WTC11 (cell line): ENCODE measurements at regions not wholly inside any gene's neighbourhood (a gene's known extent, or its start where the extent isn't known, plus 50 kb on each side); places are given as distances from the start of the nearest gene placed in this dataset.

Experiments
- CREB1 ChIP-seq: sonication (generic); formaldehyde crosslinking; IDR thresholded peaks from 2 replicates; pipeline ENCODE4 v1.8.0; 2023; ENCODE audit warnings: mild to moderate bottlenecking, missing genetic modification reagents
- ELF4 ChIP-seq: sonication (generic); formaldehyde crosslinking; IDR thresholded peaks from 2 replicates; pipeline ENCODE4 v1.8.1; 2022; ENCODE audit warnings: low read depth, mild to moderate bottlenecking, moderate library complexity, missing genetic modification reagents
- ESRRA ChIP-seq: sonication (generic); formaldehyde crosslinking; IDR thresholded peaks from 2 replicates; pipeline ENCODE4 v1.8.1; 2022; ENCODE audit warnings: mild to moderate bottlenecking, missing genetic modification reagents, borderline replicate concordance
- ETV6 ChIP-seq: sonication (generic); formaldehyde crosslinking; IDR thresholded peaks from 2 replicates; pipeline ENCODE4 v1.8.1; 2022; ENCODE audit warnings: mild to moderate bottlenecking, missing genetic modification reagents
- GABPB1 ChIP-seq: sonication (generic); formaldehyde crosslinking; IDR thresholded peaks from 2 replicates; pipeline ENCODE4 v1.8.1; 2023; ENCODE audit warnings: mild to moderate bottlenecking, missing genetic modification reagents
- MYBL2 ChIP-seq: sonication (generic); formaldehyde crosslinking; IDR thresholded peaks from 2 replicates; pipeline ENCODE4 v1.8.1; 2023; ENCODE audit warnings: mild to moderate bottlenecking, moderate library complexity, missing genetic modification reagents
- NR2C2 ChIP-seq: sonication (generic); formaldehyde crosslinking; IDR thresholded peaks from 2 replicates; pipeline ENCODE4 v1.8.0; 2022; ENCODE audit warnings: mild to moderate bottlenecking, missing genetic modification reagents
- SP1 ChIP-seq: sonication (generic); formaldehyde crosslinking; conservative IDR thresholded peaks from 2 replicates; pipeline ENCODE4 v1.8.1; 2022; ENCODE audit warnings: missing genetic modification reagents
- ZNF138 ChIP-seq: sonication (generic); formaldehyde crosslinking; conservative IDR thresholded peaks from 2 replicates; pipeline ENCODE4 v1.8.1; 2022; ENCODE audit warnings: mild to moderate bottlenecking, moderate library complexity, missing genetic modification reagents
- TF ChIP-seq, protein P1 (sequence below): sonication (generic); formaldehyde crosslinking; IDR thresholded peaks from 2 replicates; pipeline ENCODE4 v1.8.1; 2022; ENCODE audit warnings: missing genetic modification reagents, borderline replicate concordance
- TF ChIP-seq, protein P2 (sequence below): sonication (generic); formaldehyde crosslinking; IDR thresholded peaks from 2 replicates; pipeline ENCODE4 v1.8.1; 2023; ENCODE audit warnings: mild to moderate bottlenecking, missing genetic modification reagents, moderate library complexity
- TF ChIP-seq, protein P3 (sequence below): fragments of 200-600 bp; IDR thresholded peaks from 2 replicates; pipeline ENCODE4 v1.8.0; 2022; ENCODE audit warnings: antibody characterized with exemption
- TF ChIP-seq, protein P4 (sequence below): sonication (generic); formaldehyde crosslinking; IDR thresholded peaks from 2 replicates; pipeline ENCODE4 v1.8.0; 2022; ENCODE audit warnings: mild to moderate bottlenecking, missing genetic modification reagents
- TF ChIP-seq, protein P5 (sequence below): sonication (generic); formaldehyde crosslinking; conservative IDR thresholded peaks from 2 replicates; pipeline ENCODE4 v1.8.1; 2022; ENCODE audit warnings: mild to moderate bottlenecking, missing genetic modification reagents

DNA sequence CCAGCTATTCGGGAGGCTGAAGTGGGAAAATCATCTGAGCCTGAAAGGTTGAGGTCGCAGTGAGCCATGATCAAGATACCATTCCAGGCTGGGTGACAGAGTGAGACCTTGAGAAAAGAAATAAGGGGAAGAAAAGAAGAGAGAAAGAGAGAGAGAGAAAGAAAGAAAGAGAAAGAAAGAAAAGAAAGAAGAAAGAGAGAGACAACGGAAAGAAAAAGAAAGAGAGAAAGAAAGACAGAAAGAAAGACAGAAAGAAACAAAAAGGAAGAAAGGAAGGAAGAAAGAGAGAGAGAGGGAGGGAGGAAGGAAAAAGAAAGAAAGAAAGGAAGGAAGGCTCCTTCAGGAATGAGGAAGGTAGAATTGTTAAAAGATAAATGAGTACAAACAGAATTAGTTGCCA lies 84.5 kb downstream of the RPL22L1 start:
- TF ChIP-seq, protein P1, sequence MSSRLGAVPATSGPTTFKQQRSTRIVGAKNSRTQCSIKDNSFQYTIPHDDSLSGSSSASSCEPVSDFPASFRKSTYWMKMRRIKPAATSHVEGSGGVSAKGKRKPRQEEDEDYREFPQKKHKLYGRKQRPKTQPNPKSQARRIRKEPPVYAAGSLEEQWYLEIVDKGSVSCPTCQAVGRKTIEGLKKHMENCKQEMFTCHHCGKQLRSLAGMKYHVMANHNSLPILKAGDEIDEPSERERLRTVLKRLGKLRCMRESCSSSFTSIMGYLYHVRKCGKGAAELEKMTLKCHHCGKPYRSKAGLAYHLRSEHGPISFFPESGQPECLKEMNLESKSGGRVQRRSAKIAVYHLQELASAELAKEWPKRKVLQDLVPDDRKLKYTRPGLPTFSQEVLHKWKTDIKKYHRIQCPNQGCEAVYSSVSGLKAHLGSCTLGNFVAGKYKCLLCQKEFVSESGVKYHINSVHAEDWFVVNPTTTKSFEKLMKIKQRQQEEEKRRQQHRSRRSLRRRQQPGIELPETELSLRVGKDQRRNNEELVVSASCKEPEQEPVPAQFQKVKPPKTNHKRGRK (CRISPR knock-in tag): 0 out of 2 replicates have a peak, but pooled peaks have one; percentile 31
- TF ChIP-seq, protein P2, sequence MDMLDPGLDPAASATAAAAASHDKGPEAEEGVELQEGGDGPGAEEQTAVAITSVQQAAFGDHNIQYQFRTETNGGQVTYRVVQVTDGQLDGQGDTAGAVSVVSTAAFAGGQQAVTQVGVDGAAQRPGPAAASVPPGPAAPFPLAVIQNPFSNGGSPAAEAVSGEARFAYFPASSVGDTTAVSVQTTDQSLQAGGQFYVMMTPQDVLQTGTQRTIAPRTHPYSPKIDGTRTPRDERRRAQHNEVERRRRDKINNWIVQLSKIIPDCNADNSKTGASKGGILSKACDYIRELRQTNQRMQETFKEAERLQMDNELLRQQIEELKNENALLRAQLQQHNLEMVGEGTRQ (CRISPR knock-in tag): no peak
- TF ChIP-seq GABPB1 (CRISPR knock-in tag) (no peak), ESRRA (CRISPR knock-in tag) (no peak), ETV6 (CRISPR knock-in tag) (no peak), SP1 (no peak), MYBL2 (CRISPR knock-in tag) (no peak), NR2C2 (CRISPR knock-in tag) (no peak), CREB1 (CRISPR knock-in tag) (no peak), ELF4 (CRISPR knock-in tag) (no peak), ZNF138 (CRISPR knock-in tag) (no peak)
- TF ChIP-seq, protein P3, sequence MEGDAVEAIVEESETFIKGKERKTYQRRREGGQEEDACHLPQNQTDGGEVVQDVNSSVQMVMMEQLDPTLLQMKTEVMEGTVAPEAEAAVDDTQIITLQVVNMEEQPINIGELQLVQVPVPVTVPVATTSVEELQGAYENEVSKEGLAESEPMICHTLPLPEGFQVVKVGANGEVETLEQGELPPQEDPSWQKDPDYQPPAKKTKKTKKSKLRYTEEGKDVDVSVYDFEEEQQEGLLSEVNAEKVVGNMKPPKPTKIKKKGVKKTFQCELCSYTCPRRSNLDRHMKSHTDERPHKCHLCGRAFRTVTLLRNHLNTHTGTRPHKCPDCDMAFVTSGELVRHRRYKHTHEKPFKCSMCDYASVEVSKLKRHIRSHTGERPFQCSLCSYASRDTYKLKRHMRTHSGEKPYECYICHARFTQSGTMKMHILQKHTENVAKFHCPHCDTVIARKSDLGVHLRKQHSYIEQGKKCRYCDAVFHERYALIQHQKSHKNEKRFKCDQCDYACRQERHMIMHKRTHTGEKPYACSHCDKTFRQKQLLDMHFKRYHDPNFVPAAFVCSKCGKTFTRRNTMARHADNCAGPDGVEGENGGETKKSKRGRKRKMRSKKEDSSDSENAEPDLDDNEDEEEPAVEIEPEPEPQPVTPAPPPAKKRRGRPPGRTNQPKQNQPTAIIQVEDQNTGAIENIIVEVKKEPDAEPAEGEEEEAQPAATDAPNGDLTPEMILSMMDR: no peak
- TF ChIP-seq, protein P4, sequence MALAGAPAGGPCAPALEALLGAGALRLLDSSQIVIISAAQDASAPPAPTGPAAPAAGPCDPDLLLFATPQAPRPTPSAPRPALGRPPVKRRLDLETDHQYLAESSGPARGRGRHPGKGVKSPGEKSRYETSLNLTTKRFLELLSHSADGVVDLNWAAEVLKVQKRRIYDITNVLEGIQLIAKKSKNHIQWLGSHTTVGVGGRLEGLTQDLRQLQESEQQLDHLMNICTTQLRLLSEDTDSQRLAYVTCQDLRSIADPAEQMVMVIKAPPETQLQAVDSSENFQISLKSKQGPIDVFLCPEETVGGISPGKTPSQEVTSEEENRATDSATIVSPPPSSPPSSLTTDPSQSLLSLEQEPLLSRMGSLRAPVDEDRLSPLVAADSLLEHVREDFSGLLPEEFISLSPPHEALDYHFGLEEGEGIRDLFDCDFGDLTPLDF: no peak
- TF ChIP-seq, protein P5, sequence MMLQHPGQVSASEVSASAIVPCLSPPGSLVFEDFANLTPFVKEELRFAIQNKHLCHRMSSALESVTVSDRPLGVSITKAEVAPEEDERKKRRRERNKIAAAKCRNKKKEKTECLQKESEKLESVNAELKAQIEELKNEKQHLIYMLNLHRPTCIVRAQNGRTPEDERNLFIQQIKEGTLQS (CRISPR knock-in tag): no peak
